Neutrophil (primary cell): ENCODE measurements at regions not wholly inside any gene's neighbourhood (a gene's known extent, or its start where the extent isn't known, plus 50 kb on each side); places are given as distances from the start of the nearest gene placed in this dataset.

Experiments used
- H3K27ac ChIP-seq: fragments of 200-600 bp; sonication (generic); 2 replicates; pipeline ENCODE4 v1.5.1; 2016; ENCODE audit warnings: mild to moderate bottlenecking, moderate library complexity
- H3K27me3 ChIP-seq: fragments of 200-600 bp; sonication (generic); 2 replicates; pipeline ENCODE4 v1.6.0; 2016; ENCODE audit warnings: mild to moderate bottlenecking
- H3K36me3 ChIP-seq: fragments of 200-600 bp; sonication (generic); 2 replicates; pipeline ENCODE4 v1.5.1; 2017
- H3K4me1 ChIP-seq, 2 experiments: fragments of 200-600 bp in 1 of 2; sonication (generic) in 1 of 2; 1 replicate in 1 of 2; 2 replicates in 1 of 2; pipeline versions ENCODE4 v1.5.1 to v1.6.1; 2013 to 2016; ENCODE audit warnings: low read depth in 1 of 2, low read length in 1 of 2, mild to moderate bottlenecking in 1 of 2, moderate library complexity in 1 of 2; ENCODE audit not compliant: control insufficient read depth in 1 of 2, insufficient read depth in 1 of 2
- H3K4me3 ChIP-seq, 2 experiments: fragments of 200-600 bp in 1 of 2; sonication (generic) in 1 of 2; 1 replicate in 1 of 2; 2 replicates in 1 of 2; pipeline ENCODE4 v1.5.1; 2013 to 2016; ENCODE audit warnings: low read depth in 1 of 2, low read length in 1 of 2, mild to moderate bottlenecking in 1 of 2, moderate library complexity in 1 of 2
- H3K9me3 ChIP-seq: fragments of 200-600 bp; sonication (generic); 2 replicates; pipeline ENCODE4 v1.5.1; 2016
- TF ChIP-seq, protein P1 (sequence below): fragments of 200-600 bp; sonication (generic); IDR thresholded peaks from 2 replicates; pipeline ENCODE4 v1.5.1; 2016; ENCODE audit warnings: antibody characterized with exemption

GRCh38 chr12:124689631-124690030 lies 122.2 kb upstream of the NCOR2 start:
- Histone ChIP-seq H3K9me3 (peaks cover 4% of the 10 kb centered on the region), H3K27ac (no peak overlapping the region), H3K4me3 (no peak overlapping the region), H3K4me1 (peaks cover 0 to 9% of the 10 kb centered on the region in 2 experiments), H3K36me3 (no peaks in the 10 kb centered on the region), H3K27me3 (peaks cover 39% of the 10 kb centered on the region)
- TF ChIP-seq, protein P1, sequence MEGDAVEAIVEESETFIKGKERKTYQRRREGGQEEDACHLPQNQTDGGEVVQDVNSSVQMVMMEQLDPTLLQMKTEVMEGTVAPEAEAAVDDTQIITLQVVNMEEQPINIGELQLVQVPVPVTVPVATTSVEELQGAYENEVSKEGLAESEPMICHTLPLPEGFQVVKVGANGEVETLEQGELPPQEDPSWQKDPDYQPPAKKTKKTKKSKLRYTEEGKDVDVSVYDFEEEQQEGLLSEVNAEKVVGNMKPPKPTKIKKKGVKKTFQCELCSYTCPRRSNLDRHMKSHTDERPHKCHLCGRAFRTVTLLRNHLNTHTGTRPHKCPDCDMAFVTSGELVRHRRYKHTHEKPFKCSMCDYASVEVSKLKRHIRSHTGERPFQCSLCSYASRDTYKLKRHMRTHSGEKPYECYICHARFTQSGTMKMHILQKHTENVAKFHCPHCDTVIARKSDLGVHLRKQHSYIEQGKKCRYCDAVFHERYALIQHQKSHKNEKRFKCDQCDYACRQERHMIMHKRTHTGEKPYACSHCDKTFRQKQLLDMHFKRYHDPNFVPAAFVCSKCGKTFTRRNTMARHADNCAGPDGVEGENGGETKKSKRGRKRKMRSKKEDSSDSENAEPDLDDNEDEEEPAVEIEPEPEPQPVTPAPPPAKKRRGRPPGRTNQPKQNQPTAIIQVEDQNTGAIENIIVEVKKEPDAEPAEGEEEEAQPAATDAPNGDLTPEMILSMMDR = no peak

DNA sequence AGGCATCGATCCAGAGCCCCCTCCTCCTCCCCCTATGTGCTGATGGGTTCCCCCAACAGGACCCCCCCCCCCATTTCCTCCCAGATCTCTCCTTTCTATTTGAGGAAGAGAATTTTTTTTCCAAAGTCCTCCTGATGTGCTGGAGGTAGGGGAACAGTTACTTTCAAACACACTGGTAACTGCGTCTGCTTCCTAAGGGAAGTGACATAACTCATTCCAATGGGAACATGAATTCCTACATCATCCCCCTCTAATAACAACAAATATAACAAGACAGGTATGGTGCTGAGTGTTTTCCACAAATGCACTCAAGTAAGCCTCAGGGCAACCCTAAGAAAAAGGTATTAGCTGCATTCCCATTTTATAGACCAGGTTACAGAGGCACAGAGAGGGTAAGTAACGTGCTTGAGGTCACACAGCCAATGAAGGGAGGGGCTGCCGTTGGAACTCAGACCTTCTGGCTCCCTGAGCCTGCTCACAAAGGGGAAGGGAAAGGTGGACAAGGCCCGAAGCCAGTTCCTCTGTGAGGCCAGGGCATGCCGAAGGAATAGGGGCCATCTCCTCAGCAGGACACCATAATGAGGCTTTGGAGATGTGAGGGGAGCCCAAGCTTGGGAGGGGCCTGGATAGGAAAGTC lies 121.1 kb upstream of the NCOR2 start:
- TF ChIP-seq, protein P1 = no peak
- no peaks in the 10 kb centered on the region for H3K36me3 ChIP-seq
- H3K4me1 ChIP-seq = no peaks in the 10 kb centered on the region
- H3K4me3 ChIP-seq = no peak overlapping the region
- peaks cover 39% of the 10 kb centered on the region for H3K27me3 ChIP-seq
- H3K27ac ChIP-seq = no peak overlapping the region
- peaks cover 4% of the 10 kb centered on the region for H3K9me3 ChIP-seq

DNA sequence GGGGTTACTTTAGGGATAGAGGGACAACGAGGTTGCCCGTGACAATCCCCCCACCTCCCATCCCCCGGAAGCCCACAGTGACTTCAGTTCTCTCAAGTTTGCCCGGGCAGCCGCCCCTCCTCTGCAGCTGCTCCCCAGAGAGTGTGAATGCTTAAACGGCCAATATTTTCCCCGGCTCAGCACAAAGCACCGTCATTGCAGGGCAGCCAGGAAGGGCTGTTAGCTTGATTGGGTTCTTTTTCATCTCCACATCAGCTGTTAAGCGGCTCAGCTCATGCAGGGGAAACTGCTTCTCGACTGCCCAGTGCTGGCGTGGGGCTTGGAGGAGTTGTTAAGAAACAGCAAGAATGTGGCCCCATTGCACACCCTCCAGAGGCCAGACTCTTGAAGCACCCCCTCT lies 120.5 kb upstream of the NCOR2 start:
- H3K9me3 ChIP-seq = peaks cover 4% of the 10 kb centered on the region
- no peaks in the 10 kb centered on the region for H3K4me1 ChIP-seq
- H3K36me3 ChIP-seq = no peaks in the 10 kb centered on the region
- H3K27me3 ChIP-seq = peaks cover 39% of the 10 kb centered on the region
- H3K27ac ChIP-seq = no peak overlapping the region
- TF ChIP-seq, protein P1 = no peak
- H3K4me3 ChIP-seq = no peak overlapping the region

- H3K9me3 ChIP-seq = peaks cover 2% of the 10 kb centered on the region
- no peak overlapping the region for H3K4me3 ChIP-seq
- no peaks in the 10 kb centered on the region for H3K36me3 ChIP-seq
- H3K4me1 ChIP-seq = no peaks in the 10 kb centered on the region
- H3K27me3 ChIP-seq = peaks cover 39% of the 10 kb centered on the region
- H3K27ac ChIP-seq = no peak overlapping the region
- TF ChIP-seq, protein P1 = no peak
Observed at GRCh38 chr12:124687174-124687902, 119.9 kb upstream of the NCOR2 start.

DNA sequence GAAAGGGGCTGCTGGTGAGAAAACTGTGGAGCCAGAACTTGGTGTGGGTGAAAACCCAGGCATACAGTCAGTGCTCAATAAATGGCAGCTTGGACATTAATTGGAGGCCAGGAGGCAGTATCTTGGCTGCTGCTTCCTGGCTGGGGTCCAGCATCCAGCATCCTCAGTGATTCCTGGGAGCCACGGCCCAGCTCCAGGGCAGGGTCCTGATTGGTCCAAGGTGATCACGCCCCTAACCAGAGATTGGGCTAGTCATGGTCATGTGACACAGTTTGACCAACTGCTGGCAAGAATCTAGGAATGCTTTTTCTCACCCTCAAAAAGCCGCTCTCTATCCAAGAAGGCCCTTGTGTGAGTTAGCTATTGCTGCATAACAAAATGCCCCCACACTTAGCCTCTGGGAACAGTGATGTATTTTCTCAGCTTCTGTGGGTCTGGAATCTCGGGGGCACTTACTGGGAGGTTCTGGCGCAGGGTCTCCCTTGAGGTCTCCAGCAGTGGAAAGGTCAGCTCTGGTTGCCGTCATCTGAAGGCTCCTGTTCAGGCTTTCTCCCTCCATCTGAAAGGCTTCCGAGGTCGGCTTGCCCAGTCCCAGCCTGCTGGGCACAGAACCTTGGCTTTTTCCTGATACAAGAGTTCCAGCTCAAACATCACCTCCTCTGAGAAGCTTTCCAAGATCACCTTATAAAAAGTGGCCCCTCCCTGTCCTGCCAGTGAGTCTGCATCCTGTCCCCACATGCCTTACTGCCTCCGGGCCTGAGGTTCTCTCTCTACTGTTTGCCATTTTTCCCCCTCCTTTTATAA lies 119.2 kb upstream of the NCOR2 start:
- H3K27me3 ChIP-seq = peaks cover 45% of the 10 kb centered on the region
- H3K27ac ChIP-seq = no peak overlapping the region
- H3K4me3 ChIP-seq = no peak overlapping the region
- H3K9me3 ChIP-seq = no peaks in the 10 kb centered on the region
- no peaks in the 10 kb centered on the region for H3K4me1 ChIP-seq
- no peaks in the 10 kb centered on the region for H3K36me3 ChIP-seq
- TF ChIP-seq, protein P1 = no peak
